Endodermal cell (in vitro differentiated cells): ENCODE measurements at regions not wholly inside any gene's neighbourhood (a gene's known extent, or its start where the extent isn't known, plus 50 kb on each side); places are given as distances from the start of the nearest gene placed in this dataset.

Source experiments
- DNase-seq: peaks from one replicate; pipeline ENCODE4 v3.0.0-alpha.2; 2017
- H3K27ac ChIP-seq: 2 replicates; pipeline ENCODE4 v1.5.1; 2013; ENCODE audit warnings: mild to moderate bottlenecking, low read depth, low read length, moderate library complexity
- H3K27me3 ChIP-seq: 2 replicates; pipeline ENCODE4 v1.6.1; 2013; ENCODE audit warnings: mild to moderate bottlenecking, low read length, moderate library complexity; ENCODE audit not compliant: insufficient read depth, control insufficient read depth, poor library complexity, severe bottlenecking
- H3K36me3 ChIP-seq: 2 replicates; pipeline ENCODE4 v1.7.0; 2013; ENCODE audit warnings: mild to moderate bottlenecking, low read length, moderate library complexity; ENCODE audit not compliant: control insufficient read depth, insufficient read depth
- H3K4me1 ChIP-seq: one replicate; pipeline ENCODE4 v1.7.0; 2013; ENCODE audit warnings: low read length; ENCODE audit not compliant: control insufficient read depth, insufficient read depth
- H3K4me3 ChIP-seq: 2 replicates; pipeline ENCODE4 v1.5.1; 2013; ENCODE audit warnings: mild to moderate bottlenecking, low read length, moderate library complexity
- H3K9ac ChIP-seq: 2 replicates; pipeline ENCODE4 v1.6.1; 2013; ENCODE audit warnings: mild to moderate bottlenecking, low read length, moderate library complexity; ENCODE audit not compliant: poor library complexity, severe bottlenecking; ENCODE audit errors: extremely low read depth
- H3K9me3 ChIP-seq: 2 replicates; pipeline ENCODE4 v1.6.1; 2013; ENCODE audit warnings: mild to moderate bottlenecking, low read length, moderate library complexity; ENCODE audit not compliant: control insufficient read depth
- H3K27ac Mint-ChIP-seq: 2 replicates; pipeline ENCODE4 v1.8.0; 2020; ENCODE audit warnings: mixed read lengths
- H3K27me3 Mint-ChIP-seq: 2 replicates; pipeline ENCODE4 v1.8.0; 2021; ENCODE audit warnings: mild to moderate bottlenecking, mixed read lengths; ENCODE audit not compliant: insufficient read depth
- H3K36me3 Mint-ChIP-seq: 2 replicates; pipeline ENCODE4 v1.8.0; 2020; ENCODE audit warnings: low read depth, mixed read lengths
- H3K4me1 Mint-ChIP-seq: 2 replicates; pipeline ENCODE4 v1.8.0; 2020; ENCODE audit warnings: mixed read lengths
- H3K4me3 Mint-ChIP-seq: 2 replicates; pipeline ENCODE4 v1.8.0; 2020; ENCODE audit warnings: mild to moderate bottlenecking, moderate library complexity, mixed read lengths
- H3K9me3 Mint-ChIP-seq: 2 replicates; pipeline ENCODE4 v1.8.0; 2020; ENCODE audit warnings: mild to moderate bottlenecking, mixed read lengths
- CTCF ChIP-seq: fragments of 200-600 bp; sonication (generic); conservative IDR thresholded peaks from 2 replicates; pipeline ENCODE4 v1.5.0; 2021; ENCODE audit warnings: antibody characterized with exemption, mild to moderate bottlenecking
- WGBS, 2 experiments: methylation state at CpG; one replicate each; pipeline versions ENCODE4 v1.1.5 to v1.1.7; 2013; ENCODE audit warnings: missing lambda C conversion rate in 2 of 2, mixed read lengths in 1 of 2; ENCODE audit not compliant: insufficient coverage in 1 of 2, insufficient read length in 1 of 2; 5-methylcytosine and 5-hydroxymethylcytosine counted together

GRCh38 chr22:26957897-26958296 is 300.5 kb downstream of the MIAT start:
- H3K9me3 ChIP-seq, result no peaks in the 10 kb centered on the region
- H3K4me3 ChIP-seq, result no peak overlapping the region
- H3K27ac ChIP-seq, result no peak overlapping the region
- Mint-ChIP-seq H3K9me3 (no peaks in the 10 kb centered on the region), H3K27ac (no peak overlapping the region), H3K4me1 (peaks cover 38% of the 10 kb centered on the region), H3K36me3 (no peaks in the 10 kb centered on the region), H3K4me3 (no peak overlapping the region), H3K27me3 (peaks cover 25% of the 10 kb centered on the region)
- no peak for TF ChIP-seq CTCF
- H3K36me3 ChIP-seq, result no peaks in the 10 kb centered on the region
- WGBS, 2 experiments, result 96% methylated on average over 4 of the region's 6 CpGs; no CpG with 5 or more reads in 1 of the 2 experiments
- peaks cover 7% of the 10 kb centered on the region for H3K4me1 ChIP-seq
- H3K27me3 ChIP-seq, result peaks cover 20% of the 10 kb centered on the region
- DNase-seq, result no peak
- H3K9ac ChIP-seq, result no peak overlapping the region

- H3K4me1 Mint-ChIP-seq, result peaks cover 33% of the 10 kb centered on the region
- peaks cover 3% of the 10 kb centered on the region for H3K4me1 ChIP-seq
- H3K9ac ChIP-seq, result no peak overlapping the region
- no peak for TF ChIP-seq CTCF
- WGBS, 2 experiments, result 83 to 94% methylated on average over 1 of the region's 1 CpG
- H3K4me3 ChIP-seq, result no peak overlapping the region
- H3K27ac ChIP-seq, result no peak overlapping the region
- H3K36me3 ChIP-seq, result no peaks in the 10 kb centered on the region
- no peak for DNase-seq
- peaks cover 25% of the 10 kb centered on the region for H3K27me3 Mint-ChIP-seq
- H3K27me3 ChIP-seq, result peaks cover 20% of the 10 kb centered on the region
- H3K9me3 ChIP-seq, result no peaks in the 10 kb centered on the region
- H3K4me3 Mint-ChIP-seq, result no peak overlapping the region
- H3K9me3 Mint-ChIP-seq, result no peaks in the 10 kb centered on the region
- H3K27ac Mint-ChIP-seq, result no peak overlapping the region
- H3K36me3 Mint-ChIP-seq, result no peaks in the 10 kb centered on the region
These were observed 301.0 kb downstream of the MIAT start for GRCh38 chr22:26958378-26958777.

- no peaks in the 10 kb centered on the region for H3K9me3 ChIP-seq
- TF ChIP-seq CTCF, result no peak
- H3K4me3 ChIP-seq, result no peak overlapping the region
- no peaks in the 10 kb centered on the region for H3K36me3 ChIP-seq
- no peak for DNase-seq
- no peaks in the 10 kb centered on the region for H3K36me3 Mint-ChIP-seq
- H3K27ac Mint-ChIP-seq, result no peak overlapping the region
- no peaks in the 10 kb centered on the region for H3K4me1 Mint-ChIP-seq
- no peak overlapping the region for H3K4me3 Mint-ChIP-seq
- peaks cover 20% of the 10 kb centered on the region for H3K27me3 ChIP-seq
- no peaks in the 10 kb centered on the region for H3K9me3 Mint-ChIP-seq
- H3K27ac ChIP-seq, result no peak overlapping the region
- H3K27me3 Mint-ChIP-seq, result peaks cover 26% of the 10 kb centered on the region
- H3K9ac ChIP-seq, result no peak overlapping the region
- 77 to 82% methylated on average over 1 of the region's 1 CpG for WGBS, 2 experiments
- H3K4me1 ChIP-seq, result no peaks in the 10 kb centered on the region
These were observed 307.3 kb downstream of the MIAT start for GRCh38 chr22:26964642-26965041.
